ENCODE measurements at regions not wholly inside any gene's neighbourhood (a gene's known extent, or its start where the extent isn't known, plus 50 kb on each side); places are given as distances from the start of the nearest gene placed in this dataset.

DNA sequence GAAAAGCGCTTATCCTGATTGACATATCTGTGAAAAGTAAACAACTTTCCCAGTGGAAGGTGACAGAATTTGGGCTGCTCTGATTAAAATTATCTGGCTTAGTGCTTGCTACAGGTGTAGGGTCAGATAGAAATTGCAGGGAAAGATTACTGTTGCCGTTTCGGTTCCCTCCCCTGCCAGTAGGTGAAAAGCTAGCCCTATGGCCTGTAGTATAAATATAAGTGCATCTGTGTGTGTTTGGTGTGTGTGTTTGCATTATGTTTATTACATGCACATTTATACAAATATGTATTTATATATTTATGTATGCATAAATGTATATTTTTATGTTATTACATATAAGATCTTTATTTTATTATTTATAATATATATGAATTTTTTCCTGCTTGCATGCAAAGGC lies 72.3 kb upstream of the VOPP1 start:
- no peak for DNase-seq (ENCODE audit: unreplicated experiment)
- Mint-ChIP-seq H3K27ac (ENCODE audit: low read depth, unreplicated experiment) (no peak overlapping the region), H3K4me1 (ENCODE audit: insufficient read depth, unreplicated experiment) (no peaks in the 10 kb centered on the region), H3K27me3 (ENCODE audit: insufficient read depth, unreplicated experiment) (no peaks in the 10 kb centered on the region), H3K36me3 (ENCODE audit: insufficient read depth, unreplicated experiment) (no peaks in the 10 kb centered on the region), H3K9me3 (ENCODE audit: unreplicated experiment) (no peaks in the 10 kb centered on the region), H3K4me3 (ENCODE audit: unreplicated experiment) (no peak overlapping the region)
- POLR2A ChIA-PET, result no interaction called here
- no TSS peak for BruUV-seq (replicated peaks)
- intact Hi-C loops (cut with micrococcal nuclease), result no loop called here
- CTCF ChIA-PET, result interaction anchor here (0.6 to 1.5 kb wide), 3 partner anchors 283 to 369 kb away, joined by 3 to 9 read pairs (median 3); partner anchors contain the start of gene NIPSNAP2
- TF ChIP-seq CTCF (IDR thresholded peaks at IDR 0.05; ENCODE audit: unreplicated experiment), result no peak

- Mint-ChIP-seq H3K27me3 (ENCODE audit: insufficient read depth, unreplicated experiment) (no peaks in the 10 kb centered on the region), H3K4me1 (ENCODE audit: insufficient read depth, unreplicated experiment) (no peaks in the 10 kb centered on the region), H3K36me3 (ENCODE audit: insufficient read depth, unreplicated experiment) (no peaks in the 10 kb centered on the region), H3K27ac (ENCODE audit: low read depth, unreplicated experiment) (no peak overlapping the region), H3K4me3 (ENCODE audit: unreplicated experiment) (no peak overlapping the region), H3K9me3 (ENCODE audit: unreplicated experiment) (no peaks in the 10 kb centered on the region)
- DNase-seq (ENCODE audit: unreplicated experiment), result no peak
- no peak for TF ChIP-seq CTCF (IDR thresholded peaks at IDR 0.05; ENCODE audit: unreplicated experiment)
- POLR2A ChIA-PET, result interaction anchor here (0.7 to 1.7 kb wide), 2 partner anchors 21 to 321 kb away, joined by 3 to 14 read pairs; partner anchors contain the start of gene NIPSNAP2
- intact Hi-C loops (cut with micrococcal nuclease), result no loop called here
- no TSS peak for BruUV-seq (replicated peaks)
- CTCF ChIA-PET, result interaction anchor here (0.5 to 5.5 kb wide), 16 partner anchors 9 to 451 kb away, joined by 3 to 75 read pairs (median 7); partner anchors contain the start of genes NIPSNAP2 and PHKG1
Measured at GRCh38 chr7:55642266-55642665, 70.0 kb upstream of the VOPP1 start.

- intact Hi-C loops (cut with micrococcal nuclease), result loop anchor here (2.0 kb wide), 2 partner anchors 323 to 433 kb away; partner anchors contain the start of gene NIPSNAP2
- no peaks in the 10 kb centered on the region for H3K9me3 Mint-ChIP-seq (ENCODE audit: unreplicated experiment)
- no peak for DNase-seq (ENCODE audit: unreplicated experiment)
Measured at GRCh38 chr7:55641811-55642210, 69.5 kb upstream of the VOPP1 start.

More at GRCh38 chr7:55641811-55642210, 69.5 kb upstream of the VOPP1 start:
- no peaks in the 10 kb centered on the region for H3K4me1 Mint-ChIP-seq (ENCODE audit: insufficient read depth, unreplicated experiment)
- ChIA-PET POLR2A (interaction anchor here (0.8 to 1.7 kb wide), 5 partner anchors 67 to 412 kb away, joined by 3 to 14 read pairs (median 3); partner anchors contain the start of genes CCT6A, NIPSNAP2 and PSPH), CTCF (interaction anchor here (0.5 to 5.5 kb wide), 49 partner anchors 10 to 969 kb away, joined by 3 to 75 read pairs (median 4); partner anchors contain the start of genes CCT6A, NIPSNAP2, PHKG1 and PSPH)
- H3K4me3 Mint-ChIP-seq (ENCODE audit: unreplicated experiment), result no peak overlapping the region
- no peak for TF ChIP-seq CTCF (IDR thresholded peaks at IDR 0.05; ENCODE audit: unreplicated experiment)
- no peak overlapping the region for H3K27ac Mint-ChIP-seq (ENCODE audit: low read depth, unreplicated experiment)
- BruUV-seq (replicated peaks), result no TSS peak
- no peaks in the 10 kb centered on the region for H3K27me3 Mint-ChIP-seq (ENCODE audit: insufficient read depth, unreplicated experiment)
- H3K36me3 Mint-ChIP-seq (ENCODE audit: insufficient read depth, unreplicated experiment), result no peaks in the 10 kb centered on the region

All from MCF 10A (cell line).